ENCODE measurements at regions not wholly inside any gene's neighbourhood (a gene's known extent, or its start where the extent isn't known, plus 50 kb on each side); places are given as distances from the start of the nearest gene placed in this dataset.

DNA sequence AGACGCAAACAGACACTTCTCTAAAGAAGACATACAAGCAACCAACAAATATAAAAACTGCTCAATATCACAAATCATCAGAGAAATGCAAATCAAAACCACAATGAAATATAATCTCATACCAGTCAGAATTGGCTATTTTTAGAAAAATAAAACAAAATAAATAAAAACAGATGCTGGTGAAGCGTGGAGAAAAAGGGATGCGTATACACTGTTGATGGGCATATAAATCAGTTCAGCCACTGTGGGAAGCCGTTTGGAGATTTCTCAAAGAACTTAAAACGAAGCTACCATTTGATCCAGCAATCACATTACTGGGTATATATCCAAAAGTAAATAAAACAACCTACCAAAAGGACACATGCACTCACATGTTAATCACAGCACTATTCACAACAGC is 206.2 kb downstream of the HNMT start:
- peaks cover 16% of the 10 kb centered on the region for H3K9me3 Mint-ChIP-seq
- H3K27ac Mint-ChIP-seq, result no peak overlapping the region
- no peaks in the 10 kb centered on the region for H3K36me3 Mint-ChIP-seq (ENCODE audit: low read depth)
- POLR2A ChIA-PET, result no interaction called here
- no peaks in the 10 kb centered on the region for H3K4me1 ChIP-seq (ENCODE audit: insufficient read depth, low read length)
- H3K4me3 Mint-ChIP-seq, result no peak overlapping the region
- intact Hi-C loops (cut with DNase I, micrococcal nuclease), result no loop called here
- H3K27me3 ChIP-seq (ENCODE audit: control insufficient read depth in 1 of 2, insufficient read depth in 2 of 2, low read length in 2 of 2), result no peaks in the 10 kb centered on the region
- CTCF ChIA-PET, result no interaction called here
- H3K36me3 ChIP-seq (ENCODE audit: insufficient read depth, low read length), result no peaks in the 10 kb centered on the region
- ATAC-seq (ENCODE audit: poor library complexity) (no peak), DNase-seq (no peak)
- H3K27ac ChIP-seq (ENCODE audit: low read depth in 1 of 2, low read length in 2 of 2), result no peak overlapping the region
- no peak overlapping the region for H3K4me3 ChIP-seq (ENCODE audit: low read length)
- TF ChIP-seq, protein P1, sequence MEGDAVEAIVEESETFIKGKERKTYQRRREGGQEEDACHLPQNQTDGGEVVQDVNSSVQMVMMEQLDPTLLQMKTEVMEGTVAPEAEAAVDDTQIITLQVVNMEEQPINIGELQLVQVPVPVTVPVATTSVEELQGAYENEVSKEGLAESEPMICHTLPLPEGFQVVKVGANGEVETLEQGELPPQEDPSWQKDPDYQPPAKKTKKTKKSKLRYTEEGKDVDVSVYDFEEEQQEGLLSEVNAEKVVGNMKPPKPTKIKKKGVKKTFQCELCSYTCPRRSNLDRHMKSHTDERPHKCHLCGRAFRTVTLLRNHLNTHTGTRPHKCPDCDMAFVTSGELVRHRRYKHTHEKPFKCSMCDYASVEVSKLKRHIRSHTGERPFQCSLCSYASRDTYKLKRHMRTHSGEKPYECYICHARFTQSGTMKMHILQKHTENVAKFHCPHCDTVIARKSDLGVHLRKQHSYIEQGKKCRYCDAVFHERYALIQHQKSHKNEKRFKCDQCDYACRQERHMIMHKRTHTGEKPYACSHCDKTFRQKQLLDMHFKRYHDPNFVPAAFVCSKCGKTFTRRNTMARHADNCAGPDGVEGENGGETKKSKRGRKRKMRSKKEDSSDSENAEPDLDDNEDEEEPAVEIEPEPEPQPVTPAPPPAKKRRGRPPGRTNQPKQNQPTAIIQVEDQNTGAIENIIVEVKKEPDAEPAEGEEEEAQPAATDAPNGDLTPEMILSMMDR (IDR thresholded peaks at IDR 0.05), result no peak
- H3K4me1 Mint-ChIP-seq (ENCODE audit: low read depth), result no peaks in the 10 kb centered on the region
- H3K9me3 ChIP-seq (ENCODE audit: control insufficient read depth in 1 of 2, insufficient read depth in 1 of 2, low read length in 2 of 2), result peaks cover 0 to 9% of the 10 kb centered on the region in 2 experiments
- H3K27me3 Mint-ChIP-seq, result no peaks in the 10 kb centered on the region

DNA sequence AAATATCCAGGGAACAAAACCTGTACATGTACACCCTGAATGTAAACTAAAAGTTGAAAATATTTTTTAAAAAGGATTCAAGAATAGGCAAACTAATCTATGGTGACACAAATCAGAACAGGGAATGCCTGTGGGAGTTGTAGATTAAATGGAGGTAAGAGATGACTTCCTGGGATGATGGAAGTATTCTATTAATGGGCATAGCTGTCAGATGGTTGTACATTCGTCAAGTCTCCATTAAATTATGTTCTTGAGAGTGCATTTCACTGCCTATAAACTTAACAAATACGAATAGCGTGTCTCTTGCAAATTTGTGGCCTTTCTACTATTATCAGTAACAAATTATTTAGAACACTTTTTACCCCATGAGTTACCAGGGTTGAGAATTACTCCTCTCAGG is 207.0 kb downstream of the HNMT start:
- DNase-seq, result no peak
- ATAC-seq (ENCODE audit: poor library complexity), result no peak
- Histone ChIP-seq H3K27me3 (ENCODE audit: control insufficient read depth in 1 of 2, insufficient read depth in 2 of 2, low read length in 2 of 2) (no peaks in the 10 kb centered on the region), H3K4me1 (ENCODE audit: insufficient read depth, low read length) (no peaks in the 10 kb centered on the region), H3K9me3 (ENCODE audit: control insufficient read depth in 1 of 2, insufficient read depth in 1 of 2, low read length in 2 of 2) (peaks cover 0 to 7% of the 10 kb centered on the region in 2 experiments), H3K36me3 (ENCODE audit: insufficient read depth, low read length) (no peaks in the 10 kb centered on the region), H3K4me3 (ENCODE audit: low read length) (no peak overlapping the region), H3K27ac (ENCODE audit: low read depth in 1 of 2, low read length in 2 of 2) (no peak overlapping the region)
- intact Hi-C loops (cut with DNase I, micrococcal nuclease), result no loop called here
- Mint-ChIP-seq H3K27me3 (no peaks in the 10 kb centered on the region), H3K36me3 (ENCODE audit: low read depth) (no peaks in the 10 kb centered on the region), H3K4me3 (no peak overlapping the region), H3K9me3 (peaks cover 16% of the 10 kb centered on the region), H3K27ac (no peak overlapping the region), H3K4me1 (ENCODE audit: low read depth) (no peaks in the 10 kb centered on the region)
- ChIA-PET POLR2A (no interaction called here), CTCF (no interaction called here)
- TF ChIP-seq, protein P1 (IDR thresholded peaks at IDR 0.05), result no peak

DNA sequence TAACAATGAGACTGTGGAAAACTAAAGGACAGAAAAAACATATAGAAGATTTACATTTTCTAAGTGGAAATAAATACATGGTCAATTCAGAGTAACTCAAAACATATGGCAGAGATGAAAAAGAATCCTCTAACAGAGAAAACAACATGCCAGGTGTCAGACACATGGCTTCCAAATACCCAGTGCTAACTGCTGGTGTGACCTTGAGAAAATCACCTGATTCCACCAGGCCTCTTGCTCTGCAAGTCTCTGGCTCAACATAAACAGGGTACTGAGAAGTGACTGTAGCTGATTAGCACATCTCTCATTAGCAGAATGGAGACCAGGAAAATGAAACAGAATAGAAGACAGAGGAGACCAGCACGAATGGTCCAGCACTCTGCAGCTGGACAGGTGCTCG is 210.8 kb downstream of the HNMT start:
- Mint-ChIP-seq H3K4me1 (ENCODE audit: low read depth) (no peaks in the 10 kb centered on the region), H3K36me3 (ENCODE audit: low read depth) (no peaks in the 10 kb centered on the region), H3K9me3 (peaks cover 4% of the 10 kb centered on the region), H3K4me3 (no peak overlapping the region), H3K27me3 (no peaks in the 10 kb centered on the region), H3K27ac (no peak overlapping the region)
- H3K9me3 ChIP-seq (ENCODE audit: control insufficient read depth in 1 of 2, insufficient read depth in 1 of 2, low read length in 2 of 2), result peaks cover 0 to 7% of the 10 kb centered on the region in 2 experiments
- ChIA-PET POLR2A (no interaction called here), CTCF (no interaction called here)
- TF ChIP-seq, protein P1 (IDR thresholded peaks at IDR 0.05), result no peak
- no peaks in the 10 kb centered on the region for H3K27me3 ChIP-seq (ENCODE audit: control insufficient read depth in 1 of 2, insufficient read depth in 2 of 2, low read length in 2 of 2)
- ATAC-seq (ENCODE audit: poor library complexity) (no peak), DNase-seq (no peak)
- no peak overlapping the region for H3K27ac ChIP-seq (ENCODE audit: low read depth in 1 of 2, low read length in 2 of 2)
- no peak overlapping the region for H3K4me3 ChIP-seq (ENCODE audit: low read length)
- no peaks in the 10 kb centered on the region for H3K4me1 ChIP-seq (ENCODE audit: insufficient read depth, low read length)
- no peaks in the 10 kb centered on the region for H3K36me3 ChIP-seq (ENCODE audit: insufficient read depth, low read length)
- intact Hi-C loops (cut with DNase I, micrococcal nuclease), result no loop called here

Data from CD4-positive, alpha-beta T cell (primary cell).